T1000 (cell line): ENCODE measurements at regions not wholly inside any gene's neighbourhood (a gene's known extent, or its start where the extent isn't known, plus 50 kb on each side); places are given as distances from the start of the nearest gene placed in this dataset.
"Not testable (repeated sequence)": the region's sequence is repeated elsewhere in the genome, so short reads cannot be mapped to it uniquely, and the experiment has no call there.

Experiments
- DNase-seq: peaks from one replicate; lab custom pipeline; 2025; ENCODE audit warnings: mixed read lengths; lab: John Stamatoyannopoulos, UW

- no peak for DNase-seq
These were observed 51.0 kb upstream of the IRX5 start for GRCh38 chr16:54879681-54880080.

GRCh38 chr16:54878301-54878700, 52.4 kb upstream of the IRX5 start:
- no peak for DNase-seq

- no peak for DNase-seq
These were observed 55.2 kb upstream of the IRX5 start for GRCh38 chr16:54875443-54875842.

DNA sequence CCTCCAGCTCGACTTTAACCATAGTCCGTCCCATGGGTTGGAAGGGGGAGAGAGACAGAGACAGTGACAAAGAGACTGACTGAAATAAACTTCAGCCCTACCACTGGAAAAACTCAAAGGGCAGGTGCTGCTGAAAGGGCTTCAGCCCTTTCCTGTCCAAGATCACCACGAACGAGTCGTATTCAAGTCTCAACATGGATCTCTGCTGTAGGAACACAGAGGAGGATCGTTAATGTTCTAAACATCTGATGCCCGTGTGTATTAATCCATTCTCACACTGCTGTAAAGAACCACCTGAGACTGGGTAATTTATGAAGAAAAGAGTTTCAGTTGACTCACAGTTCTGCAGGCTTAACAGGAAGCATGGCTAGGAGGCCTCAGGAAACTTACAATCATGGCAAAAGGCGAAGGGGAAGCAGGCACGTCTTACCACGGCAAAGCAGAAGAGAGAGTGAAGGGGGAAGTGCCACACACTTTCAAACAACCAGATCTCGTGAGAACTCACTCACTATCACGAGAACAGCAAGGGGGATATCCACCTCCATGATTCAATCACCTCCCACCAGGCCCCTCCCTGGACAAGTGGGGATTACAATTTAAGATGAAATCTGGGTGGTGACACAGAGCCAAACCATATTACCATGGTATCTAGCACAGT, 56.8 kb upstream of the IRX5 start:
- DNase-seq, result not testable (repeated sequence)

- no peak for DNase-seq
These were observed 57.6 kb upstream of the IRX5 start for GRCh38 chr16:54873071-54873470.

GRCh38 chr16:54870151-54870550, 60.5 kb upstream of the IRX5 start:
- DNase-seq, result no peak

- DNase-seq, result no peak
These were observed 63.3 kb upstream of the IRX5 start for GRCh38 chr16:54867302-54867832.

DNA sequence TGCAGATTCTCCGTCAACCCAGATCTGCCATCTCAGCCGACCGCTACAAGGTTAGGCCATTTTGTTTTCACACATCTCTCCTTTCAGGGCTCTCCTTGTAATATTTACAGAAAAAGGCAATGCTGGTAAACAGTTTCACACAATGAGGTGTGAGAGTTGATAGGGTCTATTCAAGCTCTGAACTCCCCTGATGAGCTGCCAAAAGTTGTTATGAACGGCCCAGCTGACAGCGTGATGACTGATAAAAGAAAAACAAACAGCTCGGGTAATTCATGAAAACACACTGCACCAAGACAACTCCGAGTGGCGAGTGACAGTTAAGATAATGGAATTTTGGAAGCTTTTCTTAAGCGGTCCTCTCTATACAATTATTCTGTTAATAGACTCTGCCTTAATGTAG, 68.1 kb upstream of the IRX5 start:
- DNase-seq, result no peak

DNA sequence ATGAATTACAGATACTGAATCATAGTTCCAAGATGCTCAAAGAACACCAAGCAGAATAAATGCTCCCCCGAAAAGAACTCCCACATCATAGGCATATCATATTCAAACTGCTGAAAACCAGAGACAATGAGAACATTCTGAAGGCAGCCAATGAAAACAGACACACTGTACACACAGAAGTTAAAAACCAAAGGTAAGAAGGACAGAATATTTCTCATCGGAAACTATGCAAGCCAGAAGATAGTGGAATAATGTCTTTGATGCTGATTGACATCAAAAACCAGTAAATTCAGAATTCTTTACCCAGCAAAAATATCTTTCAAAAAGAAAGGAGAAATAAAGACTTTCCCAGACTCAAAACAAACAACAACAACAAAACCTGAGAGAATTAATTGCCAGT, 73.8 kb upstream of the IRX5 start:
- no peak for DNase-seq

GRCh38 chr16:54847609-54848008, 83.1 kb upstream of the IRX5 start:
- no peak for DNase-seq

GRCh38 chr16:54847207-54847606, 83.5 kb upstream of the IRX5 start:
- DNase-seq, result no peak

GRCh38 chr16:54846766-54847165, 83.9 kb upstream of the IRX5 start:
- DNase-seq, result no peak

DNA sequence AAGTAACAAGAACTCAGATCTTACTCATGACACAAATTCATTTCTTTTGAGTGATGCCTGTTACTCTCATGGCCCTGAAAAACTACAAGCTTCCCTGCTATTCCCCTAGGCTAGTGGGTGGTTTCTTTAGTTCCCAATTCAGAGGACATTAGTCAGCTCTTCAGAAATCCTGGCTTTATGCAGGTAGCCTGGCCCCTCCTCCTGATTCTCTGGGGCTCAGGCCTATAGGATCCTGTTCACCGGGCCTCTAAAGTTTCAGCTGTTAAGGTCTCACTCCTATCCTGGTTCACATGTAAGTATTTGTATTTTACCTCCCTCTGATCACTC, 87.3 kb upstream of the IRX5 start:
- DNase-seq, result no peak

DNA sequence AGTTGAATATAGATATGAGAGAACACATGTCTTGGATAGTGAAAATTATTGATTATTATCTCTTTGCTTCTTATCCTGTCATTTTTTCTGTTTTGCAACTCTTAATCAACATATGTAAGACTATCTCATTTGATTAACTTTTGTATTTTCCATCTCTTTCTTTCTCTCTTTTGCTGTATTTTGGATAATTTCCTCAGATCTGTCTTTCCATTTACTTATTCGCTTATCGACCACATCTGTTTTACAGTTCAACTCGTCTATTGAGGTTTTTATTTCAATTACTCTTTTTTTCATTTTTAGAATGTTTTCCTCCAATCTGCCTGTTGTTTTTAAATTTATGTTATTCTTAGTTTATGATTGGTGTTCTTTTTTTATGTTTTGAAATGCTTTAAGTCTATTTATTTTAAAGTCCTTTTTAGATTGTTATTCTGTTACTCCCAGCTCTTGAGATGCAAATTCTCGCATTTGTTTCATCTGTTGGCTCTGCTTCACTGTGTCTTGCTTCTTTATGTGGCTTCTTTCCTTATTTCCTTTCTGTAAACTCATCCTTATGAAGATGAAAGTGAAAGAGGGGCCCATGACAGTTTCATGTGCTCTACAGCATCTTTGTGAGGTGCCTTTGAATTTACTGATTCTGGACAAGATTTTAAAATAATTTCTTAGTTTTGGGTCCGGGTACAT, 87.8 kb upstream of the IRX5 start:
- no peak for DNase-seq

GRCh38 chr16:54829691-54830090, 101.0 kb upstream of the IRX5 start:
- no peak for DNase-seq

DNA sequence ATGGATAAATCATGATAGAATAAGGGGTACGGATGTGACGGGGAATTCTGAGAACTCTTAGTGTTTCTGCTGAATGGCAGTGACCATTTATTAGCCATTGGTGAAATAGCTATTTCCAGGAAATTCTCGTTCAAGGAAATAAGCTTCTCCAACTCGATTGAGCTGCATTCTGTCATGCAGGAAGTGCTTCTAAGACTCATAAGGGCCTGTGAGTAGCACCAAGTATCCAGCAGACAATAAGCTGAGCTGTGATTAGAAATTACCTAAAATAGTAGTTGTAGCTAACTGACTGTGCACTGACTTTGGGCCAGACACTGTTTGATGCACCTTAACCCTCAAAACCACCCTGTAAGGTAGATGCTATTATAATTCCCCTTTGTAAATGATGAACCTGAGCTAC, 107.8 kb upstream of the IRX5 start:
- DNase-seq, result no peak

GRCh38 chr16:54822492-54822891, 108.2 kb upstream of the IRX5 start:
- no peak for DNase-seq

- no peak for DNase-seq
These were observed 108.9 kb upstream of the IRX5 start for GRCh38 chr16:54821731-54822130.

- no peak for DNase-seq
These were observed 112.6 kb upstream of the IRX5 start for GRCh38 chr16:54817940-54818574.

DNA sequence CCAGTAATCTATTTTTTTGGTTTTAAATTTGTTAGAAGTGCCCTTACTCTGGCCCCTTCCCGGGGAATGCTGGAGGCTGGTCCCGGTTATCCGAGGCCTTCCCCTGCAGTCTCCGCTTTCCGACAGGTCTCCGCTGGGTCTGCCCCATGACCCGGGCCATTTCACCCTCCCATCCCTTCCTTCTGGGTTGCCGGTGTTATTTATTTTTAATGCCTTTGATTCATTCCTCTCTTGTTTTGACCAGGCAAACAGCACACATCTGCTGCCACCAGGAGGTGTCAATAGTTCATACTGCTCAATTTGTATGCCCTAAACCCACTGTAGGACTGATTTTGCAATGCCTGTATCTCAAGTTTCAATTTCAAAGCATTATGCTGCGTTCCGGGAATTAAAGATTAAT, 113.2 kb upstream of the IRX5 start:
- DNase-seq, result no peak

GRCh38 chr16:54816471-54816870, 114.2 kb upstream of the IRX5 start:
- DNase-seq, result no peak

DNA sequence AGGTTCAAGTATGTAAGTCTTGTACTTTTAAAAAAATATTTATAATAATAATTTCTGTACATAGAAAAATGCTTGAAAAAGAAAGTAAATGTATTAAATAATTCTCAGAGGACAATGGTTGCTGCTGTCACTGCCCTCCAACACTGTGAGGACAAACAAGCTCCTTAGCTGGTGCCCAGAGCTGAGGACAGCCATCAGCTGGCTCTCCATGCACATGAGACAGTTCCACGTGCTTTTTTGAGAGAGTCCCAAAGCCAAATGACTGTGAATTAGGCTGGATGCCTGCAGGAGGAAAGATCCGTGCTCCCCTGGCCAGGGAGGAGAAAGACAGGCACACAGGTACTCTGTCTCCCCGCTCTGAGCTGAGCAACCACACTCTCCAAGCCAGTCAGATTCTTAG, 115.5 kb upstream of the IRX5 start:
- no peak for DNase-seq

GRCh38 chr16:54813778-54814177, 116.9 kb upstream of the IRX5 start:
- no peak for DNase-seq
